GM13976 (cell line): ENCODE measurements at regions not wholly inside any gene's neighbourhood (a gene's known extent, or its start where the extent isn't known, plus 50 kb on each side); places are given as distances from the start of the nearest gene placed in this dataset.

Experiments
- DNase-seq: peaks from one replicate; pipeline ENCODE4 v3.0.0; 2012; ENCODE audit warnings: low spot score
- CTCF ChIP-seq: IDR thresholded peaks from 2 replicates; pipeline ENCODE4 v1.5.1; 2012; ENCODE audit warnings: borderline replicate concordance, mild to moderate bottlenecking; ENCODE audit not compliant: insufficient read depth; ENCODE audit errors: extremely low read depth, missing control alignments, control extremely low read depth
- in situ Hi-C: fragments of 300-500 bp; cut with MboI; formaldehyde crosslinking; loops from one replicate; pipeline ENCODE4 v1.12.0; 2022; ENCODE audit warnings: low sequenced_read_pairs, mixed read lengths, inconsistent platforms; ENCODE audit not compliant: unreplicated experiment

- in situ Hi-C loops = no loop called here
- no peak for TF ChIP-seq CTCF
- DNase-seq = no peak
Observed at GRCh38 chr12:39077226-39077625, 171.8 kb upstream of the CPNE8 start.

GRCh38 chr12:39074063-39074462, 168.7 kb upstream of the CPNE8 start:
- no peak for DNase-seq
- in situ Hi-C loops = no loop called here
- TF ChIP-seq CTCF = no peak

GRCh38 chr12:39072658-39073057, 167.3 kb upstream of the CPNE8 start:
- no peak for DNase-seq
- no peak for TF ChIP-seq CTCF
- in situ Hi-C loops = no loop called here

GRCh38 chr12:39071611-39072010, 166.2 kb upstream of the CPNE8 start:
- in situ Hi-C loops = no loop called here
- TF ChIP-seq CTCF = no peak
- DNase-seq = no peak

- no peak for TF ChIP-seq CTCF
- no peak for DNase-seq
- in situ Hi-C loops = no loop called here
Observed at GRCh38 chr12:39070775-39071174, 165.4 kb upstream of the CPNE8 start.

GRCh38 chr12:39065455-39065854, 160.1 kb upstream of the CPNE8 start:
- no peak for DNase-seq
- TF ChIP-seq CTCF = no peak
- in situ Hi-C loops = no loop called here

GRCh38 chr12:39064708-39065107, 159.3 kb upstream of the CPNE8 start:
- TF ChIP-seq CTCF = no peak
- in situ Hi-C loops = no loop called here
- DNase-seq = no peak
